LNCaP clone FGC (cell line): ENCODE measurements at regions not wholly inside any gene's neighbourhood (a gene's known extent, or its start where the extent isn't known, plus 50 kb on each side); places are given as distances from the start of the nearest gene placed in this dataset.
"Not testable (repeated sequence)": the region's sequence is repeated elsewhere in the genome, so short reads cannot be mapped to it uniquely, and the experiment has no call there.

Experiments
- DNase-seq: peaks from one replicate; pipeline ENCODE4 v3.0.0-alpha.2; 2011; ENCODE audit warnings: low read depth
- H3K4me3 ChIP-seq: 2 replicates; pipeline ENCODE4 v1.5.1; 2011; ENCODE audit warnings: mild to moderate bottlenecking, low read depth, low read length, control low read depth
- TF ChIP-seq, protein P1 (sequence below): IDR thresholded peaks from 2 replicates; pipeline ENCODE4 v1.5.1; 2012; ENCODE audit warnings: mild to moderate bottlenecking; ENCODE audit not compliant: control insufficient read depth, insufficient read depth; ENCODE audit errors: extremely low read depth

DNA sequence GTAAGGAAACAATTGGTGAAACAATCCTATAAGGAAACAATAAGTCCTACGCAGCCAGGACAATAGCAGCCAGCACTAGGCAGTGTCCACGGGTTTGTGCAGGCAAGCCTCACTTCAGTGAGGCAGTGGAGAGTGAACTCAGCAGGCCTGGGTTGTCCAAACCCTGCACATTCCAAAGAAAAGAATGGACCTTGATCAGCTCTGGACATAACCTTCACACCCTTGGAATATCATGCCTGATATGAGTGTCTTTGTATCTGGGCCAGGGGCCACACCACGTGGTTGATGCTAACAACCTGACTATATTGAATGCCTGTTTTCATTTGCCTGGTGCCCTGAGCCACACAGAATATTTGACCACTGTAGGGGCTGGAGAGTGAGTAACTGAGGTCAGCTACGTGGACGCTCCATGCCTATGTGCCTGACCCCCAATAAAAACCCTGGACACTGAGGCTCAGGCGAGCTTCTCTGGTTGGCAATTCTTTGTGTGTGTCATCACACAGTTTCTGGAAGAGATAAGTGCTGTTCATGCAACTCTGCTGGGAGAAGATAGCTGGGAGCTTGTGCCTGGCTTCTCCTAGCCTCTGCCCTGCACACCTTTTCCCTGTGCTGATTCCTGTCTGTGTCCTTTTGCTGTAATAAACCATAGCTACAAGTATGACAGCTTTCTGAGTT is 81.4 kb upstream of the NCOR2 start:
- DNase-seq: no peak
- H3K4me3 ChIP-seq: no peak overlapping the region
- TF ChIP-seq, protein P1, sequence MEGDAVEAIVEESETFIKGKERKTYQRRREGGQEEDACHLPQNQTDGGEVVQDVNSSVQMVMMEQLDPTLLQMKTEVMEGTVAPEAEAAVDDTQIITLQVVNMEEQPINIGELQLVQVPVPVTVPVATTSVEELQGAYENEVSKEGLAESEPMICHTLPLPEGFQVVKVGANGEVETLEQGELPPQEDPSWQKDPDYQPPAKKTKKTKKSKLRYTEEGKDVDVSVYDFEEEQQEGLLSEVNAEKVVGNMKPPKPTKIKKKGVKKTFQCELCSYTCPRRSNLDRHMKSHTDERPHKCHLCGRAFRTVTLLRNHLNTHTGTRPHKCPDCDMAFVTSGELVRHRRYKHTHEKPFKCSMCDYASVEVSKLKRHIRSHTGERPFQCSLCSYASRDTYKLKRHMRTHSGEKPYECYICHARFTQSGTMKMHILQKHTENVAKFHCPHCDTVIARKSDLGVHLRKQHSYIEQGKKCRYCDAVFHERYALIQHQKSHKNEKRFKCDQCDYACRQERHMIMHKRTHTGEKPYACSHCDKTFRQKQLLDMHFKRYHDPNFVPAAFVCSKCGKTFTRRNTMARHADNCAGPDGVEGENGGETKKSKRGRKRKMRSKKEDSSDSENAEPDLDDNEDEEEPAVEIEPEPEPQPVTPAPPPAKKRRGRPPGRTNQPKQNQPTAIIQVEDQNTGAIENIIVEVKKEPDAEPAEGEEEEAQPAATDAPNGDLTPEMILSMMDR: no peak

DNA sequence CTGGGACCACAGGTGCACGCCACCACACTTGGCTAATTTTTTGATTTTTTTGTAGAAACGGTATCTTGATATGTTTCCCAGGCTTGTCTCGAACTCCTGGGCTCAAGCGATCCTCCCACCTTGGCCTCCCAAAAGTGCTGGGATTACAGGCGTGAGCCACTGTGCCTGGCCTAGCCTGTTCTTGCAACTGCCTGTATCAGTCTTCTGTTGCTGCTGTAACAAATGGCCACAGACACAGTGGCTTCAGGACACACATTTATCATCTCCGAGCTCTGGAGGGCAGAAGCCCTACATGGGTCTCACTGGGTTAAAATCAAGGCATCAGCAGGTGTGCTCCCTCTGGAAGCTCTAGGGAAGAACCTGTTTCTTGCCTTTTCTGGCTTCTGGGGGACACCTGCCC is 79.9 kb upstream of the NCOR2 start:
- H3K4me3 ChIP-seq: no peak overlapping the region
- TF ChIP-seq, protein P1: no peak
- DNase-seq: no peak

DNA sequence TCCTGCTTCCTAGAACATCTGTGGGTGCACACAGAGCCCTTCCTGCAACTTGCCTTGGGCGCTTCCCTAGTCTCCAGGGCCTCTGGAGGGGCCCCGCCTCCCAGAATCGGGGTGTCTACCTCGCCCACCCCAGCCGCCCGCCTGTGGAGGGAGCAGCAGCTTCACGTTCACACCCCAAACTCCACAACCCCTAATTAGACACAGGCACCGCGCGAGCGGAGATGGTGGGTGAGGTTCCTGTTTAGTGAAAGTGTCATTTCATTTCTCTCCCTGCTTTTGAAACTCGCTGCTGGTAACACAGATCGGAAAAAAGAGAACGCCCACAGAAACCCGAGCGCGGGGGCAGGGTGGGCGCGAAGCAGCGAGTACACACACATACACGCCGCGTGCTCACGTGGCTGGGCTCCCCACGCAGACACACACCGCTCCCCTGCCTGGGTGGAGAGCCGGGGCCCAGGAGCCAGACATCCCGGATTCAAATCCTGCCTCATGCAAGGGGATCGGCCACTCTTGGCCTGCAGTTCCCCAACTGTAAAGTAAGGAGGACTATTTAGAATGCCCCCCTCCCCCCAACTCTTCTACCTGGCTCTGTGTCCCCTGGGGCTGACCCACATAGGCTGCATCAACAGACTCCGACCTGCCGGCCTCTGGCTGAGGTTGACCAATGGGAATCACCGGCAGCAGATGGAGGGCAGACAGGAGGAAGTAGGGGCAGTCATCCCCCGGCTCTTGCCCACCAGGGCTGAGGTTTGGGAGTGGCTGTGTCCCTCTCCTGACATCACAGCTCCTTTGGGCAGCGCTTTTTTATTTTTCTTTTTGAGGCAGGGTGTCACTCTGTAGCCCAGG is 79.2 kb upstream of the NCOR2 start:
- H3K4me3 ChIP-seq: no peak overlapping the region
- DNase-seq: no peak
- TF ChIP-seq, protein P1: no peak

DNA sequence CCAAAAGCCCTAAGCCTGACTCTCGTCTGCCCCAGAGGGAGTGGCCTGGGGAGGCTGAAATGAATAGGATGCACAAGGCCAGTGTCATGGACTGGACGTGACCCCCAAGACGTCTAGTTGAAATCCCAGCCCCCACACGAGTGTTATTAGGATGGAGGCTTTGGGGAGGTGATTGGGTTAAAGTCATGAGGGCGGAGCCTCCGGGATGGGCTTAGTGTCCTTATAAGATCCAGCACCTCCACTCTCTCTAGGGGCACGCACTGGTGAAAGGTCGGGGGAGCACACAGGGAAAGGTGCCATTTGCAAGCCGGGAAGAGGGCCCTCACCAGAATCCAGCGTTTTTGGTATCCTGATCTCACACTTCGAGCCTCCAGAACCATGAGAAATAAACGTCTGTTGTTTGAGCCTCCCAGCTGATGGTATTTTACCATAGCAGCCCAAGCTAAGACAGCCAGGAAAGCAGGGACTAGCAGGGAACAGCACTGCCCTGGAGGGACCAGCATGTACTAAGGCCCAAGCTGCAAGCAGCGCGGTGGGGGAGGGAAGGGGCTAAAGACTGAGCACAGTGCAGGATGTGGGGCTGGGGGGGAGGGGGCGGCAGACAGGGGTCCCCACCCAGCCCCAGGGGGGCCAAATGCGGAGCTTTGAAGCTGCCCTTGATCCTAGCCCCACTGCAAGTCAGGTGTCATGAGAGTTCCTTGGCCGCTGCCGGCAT is 78.3 kb upstream of the NCOR2 start:
- no peak overlapping the region for H3K4me3 ChIP-seq
- TF ChIP-seq, protein P1: no peak
- no peak for DNase-seq

DNA sequence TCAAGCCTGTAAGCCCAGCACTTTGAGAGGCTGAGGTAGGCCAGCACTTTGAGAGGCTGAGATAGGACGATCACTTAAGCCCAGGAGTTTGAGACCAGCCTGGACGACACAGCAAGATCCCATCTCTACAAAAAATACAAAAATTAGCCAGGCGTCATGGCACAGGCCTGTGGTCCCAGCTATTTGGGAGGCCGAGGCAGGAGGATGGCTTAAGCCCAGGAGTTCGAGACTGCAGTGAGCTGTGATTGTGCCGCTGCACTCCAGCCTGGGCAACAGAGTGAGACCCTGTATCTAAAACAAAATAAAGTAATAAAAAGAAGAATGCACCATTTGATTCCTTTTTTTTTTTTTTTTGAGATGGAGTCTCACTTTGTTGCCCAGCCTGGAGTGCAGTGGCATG is 76.4 kb upstream of the NCOR2 start:
- DNase-seq, H3K4me3 ChIP-seq: not testable (repeated sequence)

DNA sequence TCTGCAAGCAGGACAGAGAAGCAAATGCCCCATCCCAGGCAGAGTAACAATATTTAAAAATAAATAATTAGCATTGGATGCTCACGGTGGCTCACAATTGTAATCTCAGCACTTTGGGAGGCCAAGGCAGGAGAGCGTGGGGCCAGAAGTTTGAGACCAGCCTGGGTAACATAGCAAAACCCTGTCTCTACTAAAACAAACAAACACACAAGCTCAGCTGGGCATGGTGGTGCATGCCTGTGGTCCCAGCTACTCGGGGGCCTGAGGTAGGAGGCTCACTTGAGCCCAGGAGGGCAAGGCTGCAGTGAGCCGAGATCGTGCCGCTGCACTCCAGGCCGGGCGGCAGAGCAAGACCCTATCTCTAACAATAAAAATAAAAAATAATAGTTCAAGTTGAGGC is 74.7 kb upstream of the NCOR2 start:
- DNase-seq: no peak
- TF ChIP-seq, protein P1: no peak
- H3K4me3 ChIP-seq: no peak overlapping the region

DNA sequence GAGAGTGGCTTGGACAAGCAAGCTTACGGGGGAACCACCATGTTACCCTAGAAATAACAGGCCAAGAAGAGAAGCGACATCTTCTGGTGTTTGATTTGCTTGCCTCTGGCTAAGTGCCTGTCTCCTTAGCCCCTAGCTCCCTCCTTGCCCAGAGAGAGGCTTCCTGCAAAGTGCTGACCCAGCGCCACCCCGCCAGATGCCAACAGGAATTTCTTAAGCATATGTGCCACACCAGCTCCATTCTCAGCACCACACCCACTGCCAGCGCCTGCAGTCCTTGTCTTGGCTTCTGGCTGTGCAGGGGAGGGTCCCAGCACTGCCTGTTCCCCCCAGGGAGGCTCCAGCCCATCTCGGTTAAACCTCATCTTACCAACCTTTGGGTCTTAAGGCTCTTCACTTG is 74.2 kb upstream of the NCOR2 start:
- DNase-seq: no peak
- H3K4me3 ChIP-seq: no peak overlapping the region
- TF ChIP-seq, protein P1: no peak
